ENCODE measurements at regions not wholly inside any gene's neighbourhood (a gene's known extent, or its start where the extent isn't known, plus 50 kb on each side); places are given as distances from the start of the nearest gene placed in this dataset.

DNA sequence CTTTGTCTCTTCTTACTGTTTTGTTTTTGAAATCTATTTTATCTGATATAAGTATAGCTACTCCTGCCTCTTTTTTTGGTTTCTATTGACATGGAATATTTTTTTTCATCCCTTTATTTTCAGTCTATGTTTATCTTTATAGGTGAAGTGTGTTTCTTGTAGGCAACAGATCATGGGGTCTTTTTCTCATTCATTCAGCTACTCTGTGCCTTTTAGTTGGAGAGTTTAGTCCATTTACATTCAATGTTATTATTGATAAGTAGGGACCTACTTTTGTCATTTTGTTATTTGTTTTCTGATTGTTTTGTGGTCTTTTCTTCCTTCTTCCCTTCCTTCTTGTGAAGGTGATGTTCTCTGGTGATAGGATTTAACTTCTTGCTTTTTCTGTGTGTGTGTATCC lies 60.0 kb upstream of the STK39 start:
- no peak for TF ChIP-seq POLR2A (IDR thresholded peaks at IDR 0.05)
- TF ChIP-seq, protein P1, sequence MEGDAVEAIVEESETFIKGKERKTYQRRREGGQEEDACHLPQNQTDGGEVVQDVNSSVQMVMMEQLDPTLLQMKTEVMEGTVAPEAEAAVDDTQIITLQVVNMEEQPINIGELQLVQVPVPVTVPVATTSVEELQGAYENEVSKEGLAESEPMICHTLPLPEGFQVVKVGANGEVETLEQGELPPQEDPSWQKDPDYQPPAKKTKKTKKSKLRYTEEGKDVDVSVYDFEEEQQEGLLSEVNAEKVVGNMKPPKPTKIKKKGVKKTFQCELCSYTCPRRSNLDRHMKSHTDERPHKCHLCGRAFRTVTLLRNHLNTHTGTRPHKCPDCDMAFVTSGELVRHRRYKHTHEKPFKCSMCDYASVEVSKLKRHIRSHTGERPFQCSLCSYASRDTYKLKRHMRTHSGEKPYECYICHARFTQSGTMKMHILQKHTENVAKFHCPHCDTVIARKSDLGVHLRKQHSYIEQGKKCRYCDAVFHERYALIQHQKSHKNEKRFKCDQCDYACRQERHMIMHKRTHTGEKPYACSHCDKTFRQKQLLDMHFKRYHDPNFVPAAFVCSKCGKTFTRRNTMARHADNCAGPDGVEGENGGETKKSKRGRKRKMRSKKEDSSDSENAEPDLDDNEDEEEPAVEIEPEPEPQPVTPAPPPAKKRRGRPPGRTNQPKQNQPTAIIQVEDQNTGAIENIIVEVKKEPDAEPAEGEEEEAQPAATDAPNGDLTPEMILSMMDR (IDR thresholded peaks at IDR 0.05) = no peak
